ENCODE measurements at regions not wholly inside any gene's neighbourhood (a gene's known extent, or its start where the extent isn't known, plus 50 kb on each side); places are given as distances from the start of the nearest gene placed in this dataset.
"Not testable (repeated sequence)": the region's sequence is repeated elsewhere in the genome, so short reads cannot be mapped to it uniquely, and the experiment has no call there.

GRCh38 chr16:26394409-26394808, 672.3 kb upstream of the C16orf82 start:
- DNase-seq (ENCODE audit: low spot score) = no peak

DNA sequence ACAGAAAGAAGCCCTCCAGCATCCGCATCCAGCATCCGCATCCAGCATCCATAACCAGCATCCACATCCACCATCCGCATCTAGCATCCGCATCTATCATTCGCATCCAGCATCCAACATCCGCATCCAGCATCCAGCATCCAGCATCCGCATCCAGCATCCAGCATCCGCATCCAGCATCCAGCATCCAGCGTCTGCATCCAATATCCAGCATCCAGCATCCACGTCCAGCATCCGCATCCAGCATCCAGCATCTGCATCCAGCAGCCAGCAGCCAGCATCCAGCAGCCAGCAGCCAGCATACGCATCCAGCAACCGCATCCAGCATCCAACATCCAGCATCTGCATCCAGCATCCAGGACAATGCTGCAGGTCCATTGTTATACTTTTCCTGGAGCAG, 671.0 kb upstream of the C16orf82 start:
- no peak for DNase-seq (ENCODE audit: low spot score)

DNA sequence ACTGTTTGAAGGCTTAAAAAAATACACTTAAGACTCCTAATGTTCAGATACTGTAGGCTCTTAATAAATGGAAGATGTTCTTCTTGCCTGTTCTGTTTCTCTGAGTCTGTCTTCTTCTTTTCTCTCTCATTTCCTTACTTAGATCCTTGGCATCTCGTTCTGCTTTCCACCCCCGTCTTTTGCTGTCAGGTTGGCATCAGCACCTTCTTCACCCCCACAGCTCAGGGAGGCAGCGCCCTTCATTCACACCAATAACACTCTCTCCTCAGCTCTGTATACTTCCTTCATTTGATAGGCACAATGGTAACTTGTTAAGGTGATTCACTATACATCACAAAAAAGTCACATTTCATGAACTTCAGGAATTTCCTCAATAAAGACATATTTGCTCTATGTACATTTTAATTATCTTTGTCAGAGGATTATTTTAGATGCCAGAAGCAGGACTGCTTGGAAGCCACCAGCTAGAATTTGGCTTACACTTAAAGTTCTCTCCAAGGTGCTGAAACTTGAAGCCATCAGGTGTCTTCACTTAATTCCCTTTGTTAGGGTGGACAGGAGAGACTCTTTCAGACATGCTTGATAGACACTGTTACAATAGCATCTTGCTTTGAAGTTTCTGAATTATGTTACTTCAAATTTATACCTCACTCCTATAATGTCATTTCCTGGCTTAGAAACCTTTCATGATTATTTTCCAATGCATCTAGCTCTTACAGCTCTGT, 670.1 kb upstream of the C16orf82 start:
- DNase-seq (ENCODE audit: low spot score) = no peak

- no peak for DNase-seq (ENCODE audit: low spot score)
Measured at GRCh38 chr16:26413780-26414179, 652.9 kb upstream of the C16orf82 start.

- DNase-seq (ENCODE audit: low spot score) = not testable (repeated sequence)
Measured at GRCh38 chr16:26419458-26419857, 647.3 kb upstream of the C16orf82 start.

GRCh38 chr16:26430618-26431017, 636.1 kb upstream of the C16orf82 start:
- no peak for DNase-seq (ENCODE audit: low spot score)

- DNase-seq (ENCODE audit: low spot score) = no peak
Measured at GRCh38 chr16:26433807-26434206, 632.9 kb upstream of the C16orf82 start.

GRCh38 chr16:26441178-26441577, 625.5 kb upstream of the C16orf82 start:
- no peak for DNase-seq (ENCODE audit: low spot score)

DNA sequence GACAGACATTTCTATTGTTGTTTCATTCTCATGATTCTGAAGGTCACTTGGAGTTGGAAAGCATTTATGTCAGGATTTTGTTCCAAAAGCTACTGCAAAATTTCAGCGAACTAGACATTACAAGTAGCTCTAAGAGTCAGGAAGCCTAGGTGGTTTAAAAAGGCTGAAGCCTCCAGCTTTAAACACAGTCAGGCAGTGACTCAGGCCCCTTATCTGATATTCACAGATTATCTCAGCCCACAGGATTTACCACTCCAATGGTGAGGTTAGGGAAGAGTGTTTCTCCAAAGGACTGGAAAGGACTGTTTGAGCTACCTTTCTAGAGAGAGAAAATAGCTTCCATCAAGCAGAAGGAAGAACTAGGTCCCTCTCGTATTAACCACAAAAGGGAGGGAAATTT, 624.4 kb upstream of the C16orf82 start:
- no peak for DNase-seq (ENCODE audit: low spot score)

DNA sequence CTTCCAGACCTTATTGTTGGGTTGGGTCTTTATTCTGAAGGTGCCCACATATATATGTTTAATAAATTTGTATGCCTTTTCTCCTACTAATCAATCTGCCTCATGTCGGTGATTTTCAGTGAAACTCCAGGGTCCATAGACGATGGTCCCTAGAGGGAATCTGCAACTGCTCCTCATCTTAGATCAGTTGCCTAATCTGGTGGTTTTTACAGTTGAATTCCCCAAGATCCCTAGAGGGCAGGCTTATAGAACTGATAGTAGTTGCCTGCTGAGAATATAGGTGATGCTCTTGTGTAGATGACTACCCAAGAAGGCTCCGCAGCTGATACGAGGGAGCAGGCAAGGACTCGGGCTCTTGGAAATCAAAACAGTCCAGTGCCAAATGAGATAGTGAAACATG, 619.2 kb upstream of the C16orf82 start:
- DNase-seq (ENCODE audit: low spot score) = no peak

DNA sequence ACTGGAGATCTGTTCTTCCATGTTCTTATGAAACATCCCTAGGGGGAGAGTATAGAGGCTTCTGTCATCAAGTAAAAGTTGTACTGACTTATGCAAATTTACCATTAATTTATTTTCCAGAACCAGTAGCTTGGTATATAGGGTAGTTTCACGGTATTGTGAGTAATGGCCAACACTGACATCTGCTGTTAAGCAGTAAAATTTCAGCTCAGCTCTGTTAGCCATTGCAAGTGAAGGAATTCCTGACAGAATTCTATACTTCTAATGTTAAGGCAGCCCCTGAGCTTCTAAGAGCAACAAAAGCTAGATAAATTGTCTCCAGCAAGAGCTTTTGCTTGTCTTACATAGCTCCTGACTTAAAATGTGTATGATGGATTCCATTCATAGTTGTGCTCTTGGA, 613.5 kb upstream of the C16orf82 start:
- no peak for DNase-seq (ENCODE audit: low spot score)

- no peak for DNase-seq (ENCODE audit: low spot score)
Measured at GRCh38 chr16:26454102-26454501, 612.6 kb upstream of the C16orf82 start.

- no peak for DNase-seq (ENCODE audit: low spot score)
Measured at GRCh38 chr16:26456074-26456473, 610.7 kb upstream of the C16orf82 start.

DNA sequence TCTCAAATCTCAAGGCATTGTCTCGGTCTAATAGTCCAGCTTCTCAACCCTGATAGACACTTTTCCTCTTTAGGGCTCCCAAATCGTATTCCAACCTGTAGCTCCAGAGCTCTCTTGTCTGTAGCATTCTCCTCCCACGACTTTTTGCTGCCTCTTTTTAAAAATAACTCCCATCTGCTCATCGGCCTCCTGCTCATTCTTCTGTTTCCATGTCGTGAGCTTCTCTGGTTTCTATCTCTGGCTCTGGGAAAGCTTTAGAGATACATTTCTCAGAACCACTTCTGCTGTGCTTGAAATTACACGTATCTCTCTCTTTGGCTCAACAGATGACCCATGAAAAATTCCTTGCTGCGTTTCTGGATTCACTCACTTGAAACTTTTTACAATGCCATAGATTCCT, 609.6 kb upstream of the C16orf82 start:
- no peak for DNase-seq (ENCODE audit: low spot score)

DNA sequence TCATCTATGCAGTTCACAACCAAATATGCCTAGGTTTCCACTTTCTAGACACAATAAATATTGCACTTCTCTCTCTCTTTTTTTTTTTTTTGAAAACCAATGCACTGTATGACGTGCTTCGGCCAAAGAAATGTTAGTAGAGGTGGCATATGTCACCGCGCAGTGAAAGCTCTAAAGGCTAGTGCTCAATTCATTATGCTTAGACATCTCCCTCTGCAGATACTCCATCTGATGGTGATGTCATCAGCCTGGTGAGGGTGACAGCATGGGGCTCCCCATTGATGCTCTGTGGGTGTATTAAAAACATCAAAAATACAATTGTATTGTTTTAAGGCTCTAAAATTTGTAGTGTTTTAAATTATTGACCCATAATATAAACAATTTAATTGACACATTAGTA, 608.8 kb upstream of the C16orf82 start:
- no peak for DNase-seq (ENCODE audit: low spot score)

- no peak for DNase-seq (ENCODE audit: low spot score)
Measured at GRCh38 chr16:26464576-26465266, 602.0 kb upstream of the C16orf82 start.

- DNase-seq (ENCODE audit: low spot score) = not testable (repeated sequence)
Measured at GRCh38 chr16:26474405-26474804, 592.3 kb upstream of the C16orf82 start.

GRCh38 chr16:26475596-26475995, 591.1 kb upstream of the C16orf82 start:
- no peak for DNase-seq (ENCODE audit: low spot score)

- DNase-seq (ENCODE audit: low spot score) = no peak
Measured at GRCh38 chr16:26491101-26491670, 575.5 kb upstream of the C16orf82 start.

- no peak for DNase-seq (ENCODE audit: low spot score)
Measured at GRCh38 chr16:26491962-26492361, 574.8 kb upstream of the C16orf82 start.

DNA sequence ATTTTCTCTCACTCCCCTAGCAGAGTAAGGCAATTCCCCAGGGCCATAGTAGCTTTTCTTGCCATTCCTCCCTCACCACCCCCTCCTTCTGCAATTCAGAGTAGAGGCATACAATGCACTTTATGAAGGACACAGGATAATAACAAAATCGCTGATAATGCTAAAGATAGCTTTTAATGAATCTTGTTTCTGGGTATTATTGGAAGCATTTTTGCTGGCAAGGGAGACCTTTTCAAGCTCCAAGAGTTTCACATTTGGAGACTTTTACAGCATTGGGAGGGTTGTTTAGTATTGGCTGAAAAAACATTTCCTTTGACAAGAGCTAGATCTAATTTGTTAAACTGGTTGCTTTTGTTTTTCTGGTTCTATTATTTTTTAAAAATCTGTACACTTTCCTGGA, 573.0 kb upstream of the C16orf82 start:
- DNase-seq (ENCODE audit: low spot score) = no peak

DNA sequence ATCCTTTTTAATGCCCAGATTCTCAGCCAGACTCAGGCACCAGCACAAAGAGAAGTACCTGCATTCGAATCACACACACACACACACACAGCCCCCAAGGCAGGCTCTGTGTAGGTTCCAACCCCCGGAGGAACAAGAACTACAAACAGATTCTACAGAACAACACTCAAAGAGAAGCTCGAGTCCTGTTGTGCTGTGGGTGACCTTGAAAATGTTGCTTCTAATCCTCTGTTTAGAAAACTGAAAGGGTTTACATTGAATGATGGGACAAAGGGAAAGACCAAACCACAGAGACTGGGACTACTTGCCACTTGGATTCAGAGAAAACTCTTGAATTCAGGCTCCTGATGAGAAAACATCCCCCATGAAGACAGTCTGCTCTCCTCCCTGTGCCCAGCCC, 568.8 kb upstream of the C16orf82 start:
- DNase-seq (ENCODE audit: low spot score) = no peak

- no peak for DNase-seq (ENCODE audit: low spot score)
Measured at GRCh38 chr16:26500326-26500725, 566.4 kb upstream of the C16orf82 start.

Measured in A172 (cell line).